ENCODE measurements at regions not wholly inside any gene's neighbourhood (a gene's known extent, or its start where the extent isn't known, plus 50 kb on each side); places are given as distances from the start of the nearest gene placed in this dataset.

- no peak for TF ChIP-seq NKRF (conservative IDR thresholded peaks at IDR 0.05)
These were observed 78.9 kb downstream of the OLIG3 start (continued) for GRCh38 chr6:137415127-137415833.

- Histone ChIP-seq H3K27ac (ENCODE audit: control insufficient read depth, insufficient read depth) (no peak overlapping the region), H3K4me2 (ENCODE audit: control insufficient read depth, insufficient read depth) (peak overlapping the region; percentile 93)
These were observed 79.6 kb downstream of the OLIG3 start for GRCh38 chr6:137414599-137414998.

More at GRCh38 chr6:137414599-137414998, 79.6 kb downstream of the OLIG3 start:
- Histone ChIP-seq H3K79me2 (ENCODE audit: control insufficient read depth, insufficient read depth, low read length) (no peaks in the 10 kb centered on the region), H3K4me3 (no peak overlapping the region), H3K4me1 (ENCODE audit: control insufficient read depth, insufficient read depth, low read length) (peaks cover 4% of the 10 kb centered on the region), H3K27me3 (replicated peaks in 1 of 2; ENCODE audit: control insufficient read depth in 2 of 2, insufficient read depth in 2 of 2, low read length in 1 of 2) (peaks cover 0 to 3% of the 10 kb centered on the region in 2 experiments; a peak in 1 of 4 replicates), H3K9ac (ENCODE audit: control insufficient read depth, insufficient read depth, low read length) (no peak overlapping the region), H2AFZ (ENCODE audit: control insufficient read depth, low read depth, low read length) (no peak overlapping the region), H4K20me1 (ENCODE audit: control insufficient read depth, insufficient read depth) (no peaks in the 10 kb centered on the region), H3K36me3 (ENCODE audit: control insufficient read depth in 2 of 2, insufficient read depth in 2 of 2, low read length in 1 of 2) (no peaks in the 10 kb centered on the region), H3K9me3 (replicated peaks; ENCODE audit: control insufficient read depth, insufficient read depth, low read length) (no peaks in the 10 kb centered on the region)
- SMC1A ChIA-PET (ENCODE audit: uncharacterized antibody, unreplicated experiment), result interaction anchor here (0.9 to 5.7 kb wide), 18 partner anchors 11 to 329 kb away, joined by 3 to 49 read pairs (median 4); no protein-coding TSS in a partner anchor
- in situ Hi-C loops (cut with MboI), result no loop called here
- 81% methylated on average over 7 of the region's 7 CpGs for WGBS (ENCODE audit: insufficient coverage, insufficient replicate concordance, low lambda C conversion rate, missing lambda C conversion rate)
- POLR2A ChIA-PET, result interaction anchor here (0.7 kb wide), 1 partner anchor 167 kb away, joined by 9 read pairs; no protein-coding TSS in a partner anchor
- intact Hi-C loops (cut with micrococcal nuclease; ENCODE audit: unreplicated experiment), result loop anchor here (2.0 kb wide), 2 partner anchors 72 to 144 kb away; no protein-coding TSS in a partner anchor
- no TSS peak for BruUV-seq (replicated peaks)
- FAIRE-seq (no peak), ATAC-seq (no peak), DNase-seq (ENCODE audit: low read depth, low spot score) (no peak)
- RAD21 ChIA-PET (ENCODE audit: unreplicated experiment), result interaction anchor here (1.0 to 2.5 kb wide), 9 partner anchors 69 to 337 kb away, joined by 3 to 14 read pairs (median 5); no protein-coding TSS in a partner anchor
- TF ChIP-seq SREBF2 (IDR thresholded peaks at IDR 0.05; ENCODE audit: low read length) (no peak), FOXM1 (IDR thresholded peaks at IDR 0.05; ENCODE audit: low read depth, low read length) (no peak), ZNF207 (IDR thresholded peaks at IDR 0.05; ENCODE audit: borderline replicate concordance) (no peak), SIX5 (IDR thresholded peaks at IDR 0.05; ENCODE audit: low read depth, low read length, severe bottlenecking) (no peak), NFIC (IDR thresholded peaks at IDR 0.05; ENCODE audit: low read depth, low read length) (no peak), SMAD5 (IDR thresholded peaks at IDR 0.05; ENCODE audit: low read depth) (no peak), HDGF (IDR thresholded peaks at IDR 0.05) (no peak), MEF2B (IDR thresholded peaks at IDR 0.05; ENCODE audit: partially characterized antibody, poor library complexity, severe bottlenecking) (no peak), RB1 (IDR thresholded peaks at IDR 0.05; ENCODE audit: borderline replicate concordance) (no peak), RCOR1 (conservative IDR thresholded peaks at IDR 0.05; ENCODE audit: low read depth, low read length) (no peak)
- CTCF ChIA-PET, result interaction anchor here (1.0 to 6.8 kb wide), 14 partner anchors 10 to 322 kb away, joined by 3 to 77 read pairs (median 4); no protein-coding TSS in a partner anchor

All from GM12878 (cell line).